GM18858 (cell line): ENCODE measurements at regions not wholly inside any gene's neighbourhood (a gene's known extent, or its start where the extent isn't known, plus 50 kb on each side); places are given as distances from the start of the nearest gene placed in this dataset.
"Not testable (repeated sequence)": the region's sequence is repeated elsewhere in the genome, so short reads cannot be mapped to it uniquely, and the experiment has no call there.

Experiments used
- ATAC-seq: cut with Tn5 transposase; IDR thresholded peaks from one replicate; pipeline ENCODE4 v1.9.1; 2021; ENCODE audit not compliant: unreplicated experiment

- not testable (repeated sequence) for ATAC-seq
Observed at GRCh38 chr14:37784827-37785223, 189.4 kb downstream of the TTC6 start.

GRCh38 chr14:37785298-37785697, 189.9 kb downstream of the TTC6 start:
- ATAC-seq, result not testable (repeated sequence)

- ATAC-seq, result not testable (repeated sequence)
Observed at GRCh38 chr14:37786114-37786625, 190.7 kb downstream of the TTC6 start.

DNA sequence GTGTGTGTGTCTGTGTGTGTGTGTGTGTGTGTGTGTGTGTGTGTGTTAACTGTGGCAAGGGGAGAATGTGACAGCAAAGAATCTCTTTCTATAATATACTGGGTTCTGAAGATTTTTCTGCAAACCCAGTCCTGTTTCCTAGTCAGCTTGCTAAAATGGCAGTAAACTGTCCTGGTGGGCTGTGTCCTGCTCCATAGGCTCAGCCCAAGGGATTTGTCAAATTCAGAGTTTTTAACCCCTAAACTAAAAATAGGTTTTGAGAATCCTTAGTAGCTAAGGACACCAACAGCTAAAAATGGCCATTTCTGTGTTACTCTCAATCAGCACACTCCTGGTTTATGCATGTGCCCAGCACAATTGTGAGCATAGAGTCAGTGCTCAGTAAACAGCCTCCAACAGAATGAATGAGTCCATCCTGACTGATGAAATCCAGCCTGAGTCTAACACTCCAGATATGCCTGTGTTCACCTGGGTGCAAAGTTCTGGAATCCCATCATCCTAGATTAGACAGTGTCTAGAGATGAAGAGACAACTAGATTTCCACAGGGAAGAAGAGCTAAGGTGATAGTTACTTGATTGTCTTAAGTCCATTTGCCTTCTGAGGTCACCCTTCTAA, 192.6 kb downstream of the TTC6 start:
- no peak for ATAC-seq

DNA sequence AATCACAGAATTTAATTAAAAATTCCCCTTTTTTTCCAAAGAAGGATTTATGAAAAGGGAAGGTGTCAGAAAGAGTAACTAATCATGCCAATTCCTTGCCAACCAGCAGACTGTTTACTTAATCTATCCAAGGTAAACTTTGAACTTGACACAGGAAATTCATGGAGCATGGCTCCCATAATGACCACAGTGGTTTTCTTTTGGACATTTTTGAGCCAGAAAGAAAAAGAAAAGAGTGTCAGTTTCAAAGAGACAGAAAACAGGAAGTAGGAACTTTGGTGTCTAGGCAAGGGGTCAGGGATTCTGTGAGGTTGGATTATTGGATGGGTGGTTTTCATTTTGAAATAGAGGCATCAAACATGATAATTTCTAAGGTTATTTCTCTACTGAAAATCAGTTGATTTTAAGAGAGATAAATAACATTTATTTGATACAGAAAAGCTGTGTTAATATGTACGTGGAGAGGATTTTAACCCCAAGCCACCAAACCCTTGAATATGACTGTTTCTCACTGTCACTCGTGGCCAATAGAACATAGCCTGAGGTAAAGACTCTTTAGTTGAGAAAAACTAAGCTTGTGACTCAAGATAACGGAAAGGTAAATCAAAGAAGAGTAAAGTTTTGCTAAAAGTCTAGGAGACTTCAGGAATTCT, 196.1 kb downstream of the TTC6 start:
- no peak for ATAC-seq

GRCh38 chr14:37792124-37792523, 196.7 kb downstream of the TTC6 start:
- ATAC-seq, result no peak

- no peak for ATAC-seq
Observed at GRCh38 chr14:37796703-37797416, 201.4 kb downstream of the TTC6 start.

DNA sequence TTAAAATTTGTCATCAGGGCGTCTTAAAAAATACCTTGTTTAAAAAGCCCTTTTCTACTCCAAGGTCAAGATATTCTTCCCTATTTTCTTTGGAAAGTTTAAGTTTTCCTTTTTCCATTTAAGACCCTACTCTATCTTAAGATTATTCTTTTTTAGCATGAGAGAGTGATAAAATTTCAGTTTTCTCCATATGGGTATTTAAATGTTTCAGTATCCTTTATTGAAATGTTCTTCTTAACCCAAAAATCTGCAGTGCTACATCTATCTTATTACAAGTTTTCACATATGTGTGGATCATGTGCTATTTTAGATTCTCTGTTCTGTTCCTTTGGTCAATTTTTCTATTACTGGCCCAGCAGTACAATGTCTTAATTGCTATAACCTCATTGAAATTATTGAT, 202.2 kb downstream of the TTC6 start:
- ATAC-seq, result no peak

GRCh38 chr14:37807722-37808121, 212.3 kb downstream of the TTC6 start:
- ATAC-seq, result no peak

GRCh38 chr14:37810094-37810801, 214.8 kb downstream of the TTC6 start:
- no peak for ATAC-seq

DNA sequence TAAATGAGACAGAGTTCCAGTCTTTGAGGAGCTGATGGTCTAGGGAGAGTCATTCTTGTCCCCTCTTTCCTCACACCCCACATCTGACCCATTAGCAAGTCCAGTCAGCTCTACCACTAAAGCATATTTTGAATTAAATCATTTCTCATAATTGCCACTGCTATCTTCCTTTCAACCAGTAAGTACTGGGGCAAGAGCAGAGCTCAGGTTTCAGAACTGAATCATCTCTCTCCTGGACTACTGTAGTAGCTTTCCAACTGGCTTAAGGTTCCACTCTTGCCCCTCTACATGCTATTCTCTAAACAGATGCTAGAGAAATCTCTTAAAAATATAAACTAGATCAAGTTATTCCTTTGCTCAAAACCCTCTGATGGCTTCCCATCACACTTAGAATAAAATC, 218.3 kb downstream of the TTC6 start:
- no peak for ATAC-seq

- ATAC-seq, result no peak
Observed at GRCh38 chr14:37816135-37816534, 220.7 kb downstream of the TTC6 start.

GRCh38 chr14:37816743-37817295, 221.4 kb downstream of the TTC6 start:
- no peak for ATAC-seq

DNA sequence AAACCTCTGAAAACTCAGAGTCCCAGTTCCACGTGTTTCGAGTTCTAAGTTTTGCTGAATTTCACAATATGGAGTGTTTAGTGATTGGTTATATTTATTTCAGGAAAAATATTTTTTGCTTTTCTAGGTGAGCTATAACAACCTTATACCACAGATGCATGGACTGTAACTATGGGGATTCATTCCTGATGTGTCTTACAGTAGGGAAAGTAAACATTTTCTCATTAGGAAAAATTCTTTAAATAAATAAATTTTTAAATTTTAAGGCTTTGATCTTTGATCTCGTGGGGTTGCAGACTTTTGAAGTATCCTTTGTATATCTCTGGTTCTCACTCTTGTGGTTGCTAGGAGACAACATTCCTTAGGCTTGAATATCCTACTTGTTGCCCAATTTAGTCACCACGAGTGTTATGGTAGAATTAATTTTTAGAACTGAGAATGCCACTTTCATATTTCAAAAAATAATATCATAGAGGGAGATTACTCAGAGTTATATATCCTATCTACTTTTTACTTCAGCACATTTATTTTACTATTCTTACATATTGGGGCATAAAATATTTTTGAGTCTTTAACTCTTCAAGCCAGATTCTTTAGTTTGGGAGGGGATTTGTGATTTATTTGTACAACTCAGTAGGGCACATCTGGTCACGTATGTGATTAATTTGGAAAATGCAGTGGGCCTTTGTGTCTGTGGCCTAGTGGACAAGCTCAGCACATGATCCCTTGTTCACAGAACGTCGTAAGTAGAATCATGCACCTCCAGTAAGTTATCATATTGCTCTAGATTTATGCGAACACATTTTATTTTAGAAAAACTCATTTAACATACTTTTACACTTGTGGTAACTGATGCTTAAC, 224.0 kb downstream of the TTC6 start:
- ATAC-seq, result no peak

- ATAC-seq, result not testable (repeated sequence)
Observed at GRCh38 chr14:37820810-37821209, 225.4 kb downstream of the TTC6 start.

DNA sequence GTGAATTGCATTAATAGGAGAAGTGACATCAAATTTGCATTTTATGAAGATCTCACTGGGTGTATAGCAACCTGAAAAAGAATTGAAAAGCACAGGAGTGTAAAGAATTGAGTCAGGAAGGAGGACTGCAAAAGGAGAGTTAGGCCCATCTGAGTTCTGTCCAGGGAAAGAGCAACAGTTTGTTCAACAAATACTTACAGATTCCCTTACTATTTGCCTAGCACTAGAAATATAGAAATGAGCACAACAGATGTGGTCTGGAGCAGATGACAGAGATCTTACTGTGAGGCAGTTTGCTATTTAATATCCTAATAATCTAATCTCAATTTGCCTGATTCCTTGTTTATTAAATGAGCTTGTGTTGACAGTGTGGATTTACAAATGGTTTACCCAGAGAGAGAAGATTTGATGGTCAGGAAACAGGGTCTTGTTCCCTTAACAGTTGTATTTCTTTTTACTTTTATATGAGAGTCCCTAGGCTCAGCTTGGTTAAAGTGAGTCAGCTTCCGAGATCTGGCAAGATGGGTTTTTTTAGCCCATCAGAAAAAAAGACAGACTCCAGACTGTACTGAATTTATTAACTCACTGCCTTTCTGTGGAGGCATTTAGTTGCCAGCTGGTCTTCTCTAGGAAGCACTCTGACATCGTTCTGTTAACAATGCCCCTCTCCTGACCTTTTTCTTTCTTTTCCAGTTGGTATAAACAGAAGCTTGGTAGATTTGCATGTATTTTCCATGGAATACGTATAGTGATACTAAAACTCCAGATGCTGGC, 229.7 kb downstream of the TTC6 start:
- ATAC-seq, result no peak

DNA sequence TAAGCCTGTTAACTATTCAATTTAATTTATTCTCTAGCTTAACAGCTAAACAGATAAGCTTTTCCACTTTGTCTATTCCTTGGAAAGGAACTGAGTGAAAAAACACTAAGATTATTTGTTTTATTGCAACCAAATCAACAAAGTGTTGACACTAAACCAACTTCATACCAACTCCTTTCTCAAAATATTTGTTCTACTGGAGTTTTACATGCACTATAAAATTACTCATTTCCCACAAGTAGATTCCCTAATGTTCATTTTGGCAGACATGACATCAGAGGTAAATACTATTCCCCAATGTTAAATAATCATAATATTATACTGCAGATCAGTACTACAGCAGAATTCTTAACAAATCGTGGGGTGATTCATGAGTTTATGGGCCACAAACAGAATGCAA, 231.4 kb downstream of the TTC6 start:
- no peak for ATAC-seq

DNA sequence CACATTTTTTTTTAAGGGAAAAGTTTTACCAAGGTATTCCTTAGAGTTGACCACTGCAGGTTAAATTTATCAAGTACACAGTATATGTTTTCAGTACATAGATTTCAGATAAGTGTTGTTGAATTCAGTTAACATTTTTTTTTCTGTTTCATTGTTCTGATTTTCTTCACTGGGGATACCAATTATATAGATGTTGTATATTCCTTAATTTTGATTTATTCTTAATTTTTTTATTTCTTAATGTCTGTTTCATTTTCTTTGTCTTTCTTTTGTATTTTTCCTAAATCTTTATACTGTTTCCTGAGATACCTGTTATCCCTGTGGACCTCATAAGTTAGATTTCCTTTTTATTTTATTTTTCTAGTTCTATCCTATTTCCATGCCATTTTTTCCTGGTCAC, 234.8 kb downstream of the TTC6 start:
- no peak for ATAC-seq

- no peak for ATAC-seq
Observed at GRCh38 chr14:37834275-37834674, 238.8 kb downstream of the TTC6 start.
